ENCODE measurements at regions not wholly inside any gene's neighbourhood (a gene's known extent, or its start where the extent isn't known, plus 50 kb on each side); places are given as distances from the start of the nearest gene placed in this dataset.

DNA sequence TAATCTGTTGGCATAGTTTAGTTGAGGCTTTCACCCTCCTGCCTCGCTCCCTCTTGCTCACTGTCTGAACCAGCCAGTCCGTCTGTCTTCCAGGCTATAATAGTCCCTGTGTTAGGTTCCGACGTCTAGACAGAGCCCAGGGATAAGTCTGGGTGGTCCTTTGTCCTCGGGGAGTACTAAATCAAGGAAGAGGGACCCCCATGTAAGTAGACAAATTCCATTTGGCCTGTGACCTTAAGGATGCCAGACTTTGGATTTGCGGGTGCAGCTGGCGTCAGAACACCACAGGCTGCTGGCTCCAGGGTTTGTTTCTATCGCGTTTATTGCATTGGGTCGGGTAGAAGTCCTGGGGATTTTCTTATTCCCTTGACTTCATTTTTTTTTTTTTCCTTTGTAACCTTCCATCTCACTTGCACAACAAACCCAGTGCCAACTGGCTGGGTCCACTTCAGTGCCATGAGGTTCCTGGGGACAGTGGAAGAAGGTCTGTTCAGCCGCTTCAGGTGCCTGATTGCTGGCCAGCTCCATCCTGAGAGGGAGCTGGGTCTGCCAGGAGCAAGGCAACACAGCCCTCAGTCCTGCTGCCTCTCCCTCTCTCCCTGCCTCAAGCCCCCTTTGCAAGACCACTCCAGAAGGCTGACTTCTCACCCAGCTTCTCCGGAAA lies 95.4 kb upstream of the KLHL25 start:
- DNase-seq (ENCODE audit: low read depth in 3 of 3) = no peak

DNA sequence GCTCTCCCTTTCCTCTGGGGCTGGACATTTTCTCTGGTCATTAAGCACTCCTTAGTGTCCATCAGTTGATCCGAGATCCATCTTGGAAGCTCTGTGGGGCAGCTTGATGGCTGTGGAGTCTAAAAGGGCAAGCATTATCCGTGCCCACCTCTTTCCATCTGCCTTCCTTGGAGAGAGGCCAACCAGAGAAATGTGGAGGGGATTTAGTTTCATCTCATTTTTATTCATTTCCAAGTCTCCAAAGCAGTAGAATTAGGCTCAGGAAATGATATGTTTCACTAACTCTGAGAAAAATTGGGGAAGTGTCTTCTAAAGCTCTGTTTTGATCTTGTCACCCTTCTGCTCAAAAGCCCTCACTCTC lies 95.9 kb upstream of the KLHL25 start:
- no peak for DNase-seq (ENCODE audit: low read depth in 3 of 3)

DNA sequence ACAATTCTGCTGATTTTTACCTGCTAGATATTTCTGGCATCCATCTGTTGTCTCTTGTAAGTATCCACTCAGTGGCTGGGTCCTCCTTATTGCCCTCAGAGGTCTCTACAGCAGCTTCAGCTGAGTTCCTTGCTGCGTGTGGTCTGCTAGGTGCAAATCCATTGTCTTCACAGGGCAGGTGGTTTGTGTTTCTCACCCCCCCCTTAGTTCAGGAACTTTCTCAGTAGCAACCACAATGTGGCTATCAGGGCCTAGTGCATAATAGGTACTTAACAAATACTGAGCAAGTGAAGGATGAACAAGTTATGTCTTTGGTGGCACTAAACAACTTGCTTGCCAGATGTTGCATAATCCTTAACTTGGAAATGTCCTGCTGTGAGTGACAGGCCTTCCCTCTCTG lies 96.7 kb upstream of the KLHL25 start:
- no peak for DNase-seq (ENCODE audit: low read depth in 3 of 3)

DNA sequence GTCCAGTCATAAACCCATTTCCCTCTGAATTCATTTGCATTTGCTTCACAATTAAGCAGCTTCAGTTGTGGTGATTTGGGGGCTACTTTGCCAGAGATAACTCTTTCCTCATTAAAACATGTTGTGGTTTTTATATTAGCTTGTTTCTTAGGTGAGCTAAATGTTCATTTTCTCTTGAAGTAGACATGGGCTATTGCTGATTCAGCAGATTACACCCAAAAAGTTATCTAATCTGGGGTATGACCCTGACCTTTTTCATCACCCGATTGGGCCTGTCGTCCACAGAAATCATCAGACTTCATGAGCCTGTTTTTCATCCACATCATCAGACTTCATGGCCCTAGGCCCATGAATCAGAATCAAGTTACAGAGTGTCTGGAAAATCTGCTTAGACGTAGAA lies 97.5 kb upstream of the KLHL25 start:
- DNase-seq (ENCODE audit: low read depth in 3 of 3) = no peak

DNA sequence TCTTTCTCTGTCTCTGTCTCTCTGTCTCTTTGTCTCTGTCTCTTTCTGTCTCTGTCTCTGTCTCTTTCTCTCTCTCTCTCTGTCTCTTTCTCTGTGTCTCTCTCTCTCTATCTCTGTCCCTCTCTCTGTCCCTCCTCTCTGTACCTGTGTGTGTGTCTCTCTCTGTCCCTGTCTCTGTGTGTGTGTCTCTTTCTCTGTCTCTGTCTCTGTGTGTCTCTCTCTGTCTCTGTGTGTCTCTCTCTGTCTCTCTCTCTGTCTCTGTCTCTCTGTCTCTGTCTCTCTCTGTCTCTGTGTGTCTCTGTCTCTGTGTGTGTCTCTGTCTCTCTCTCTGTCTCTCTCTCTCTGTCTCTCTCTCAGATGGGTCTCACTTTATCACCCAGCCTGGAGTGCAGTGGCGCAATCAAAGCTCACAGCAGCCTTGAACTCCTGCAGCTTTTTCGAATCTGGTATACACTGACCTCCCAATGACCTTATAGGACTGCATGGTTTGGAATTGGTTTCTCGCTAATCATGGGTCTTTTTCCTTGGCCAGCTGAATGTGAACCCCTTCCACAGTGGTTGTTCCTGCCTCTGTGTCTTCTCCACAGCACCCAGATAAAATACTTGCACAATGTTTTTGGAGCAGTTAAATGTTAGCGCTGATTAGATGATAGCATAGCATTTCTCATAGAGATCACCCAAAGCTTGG lies 102.6 kb upstream of the KLHL25 start:
- DNase-seq (ENCODE audit: low read depth in 3 of 3) = no peak

DNA sequence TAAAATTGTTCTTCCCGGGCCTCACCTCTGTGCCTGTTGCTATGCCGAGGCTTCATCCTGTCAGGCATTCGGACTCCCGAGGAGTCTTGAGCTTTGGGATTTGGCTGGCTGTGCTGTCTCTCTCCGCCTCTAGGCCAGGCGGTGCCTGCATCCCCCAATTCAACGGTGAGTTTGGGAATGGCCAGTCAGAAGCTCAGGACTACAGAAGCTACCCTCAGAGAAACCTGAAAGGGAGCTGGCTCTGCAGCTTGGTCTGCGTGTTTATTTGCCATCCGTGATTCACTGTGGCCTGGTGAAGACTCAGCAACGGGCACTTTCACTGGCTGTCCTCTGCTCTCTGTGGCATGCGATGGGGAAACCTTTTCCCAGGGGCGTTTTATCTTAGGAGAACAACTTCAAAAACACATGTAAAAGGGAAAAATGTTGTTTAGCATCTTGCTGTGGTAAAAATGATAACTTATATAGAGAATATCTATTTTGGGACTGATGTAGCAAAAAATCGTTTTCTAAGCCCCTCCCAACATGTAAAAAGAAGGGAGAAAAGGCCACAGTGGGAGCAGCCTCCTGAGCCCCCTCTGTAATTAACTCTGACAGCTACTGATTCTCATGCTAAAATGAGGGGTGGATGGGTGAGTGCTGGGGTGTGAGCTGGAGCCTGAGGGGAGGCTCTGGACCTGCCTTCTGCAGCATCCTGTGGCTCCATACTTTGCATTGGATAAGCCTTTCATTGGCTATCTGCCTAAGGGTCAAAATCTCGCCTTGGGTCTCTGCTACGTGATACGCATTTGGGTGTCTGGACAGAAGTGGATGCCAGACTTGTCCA lies 103.4 kb upstream of the KLHL25 start:
- DNase-seq (ENCODE audit: low read depth in 3 of 3) = no peak

DNA sequence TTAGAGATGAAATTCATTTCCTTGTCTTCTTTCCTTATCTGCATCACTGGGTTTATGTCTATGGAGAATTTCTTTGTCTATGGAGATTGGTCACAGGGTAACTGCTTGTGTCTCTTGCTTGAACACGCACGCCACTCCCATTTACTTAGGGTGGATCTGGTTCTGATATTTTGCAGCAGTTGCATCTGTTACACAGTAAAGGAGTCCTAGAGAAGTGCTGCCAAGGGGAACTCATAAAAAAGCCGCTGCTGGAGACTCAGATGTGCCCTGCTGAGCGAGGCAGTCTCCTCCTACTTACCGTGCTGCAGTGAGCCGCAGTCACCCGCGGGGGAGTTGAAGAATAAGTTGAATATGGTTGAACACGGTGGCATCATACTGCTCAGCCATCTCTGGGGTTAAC lies 105.2 kb upstream of the KLHL25 start:
- DNase-seq (ENCODE audit: low read depth in 3 of 3) = no peak

DNA sequence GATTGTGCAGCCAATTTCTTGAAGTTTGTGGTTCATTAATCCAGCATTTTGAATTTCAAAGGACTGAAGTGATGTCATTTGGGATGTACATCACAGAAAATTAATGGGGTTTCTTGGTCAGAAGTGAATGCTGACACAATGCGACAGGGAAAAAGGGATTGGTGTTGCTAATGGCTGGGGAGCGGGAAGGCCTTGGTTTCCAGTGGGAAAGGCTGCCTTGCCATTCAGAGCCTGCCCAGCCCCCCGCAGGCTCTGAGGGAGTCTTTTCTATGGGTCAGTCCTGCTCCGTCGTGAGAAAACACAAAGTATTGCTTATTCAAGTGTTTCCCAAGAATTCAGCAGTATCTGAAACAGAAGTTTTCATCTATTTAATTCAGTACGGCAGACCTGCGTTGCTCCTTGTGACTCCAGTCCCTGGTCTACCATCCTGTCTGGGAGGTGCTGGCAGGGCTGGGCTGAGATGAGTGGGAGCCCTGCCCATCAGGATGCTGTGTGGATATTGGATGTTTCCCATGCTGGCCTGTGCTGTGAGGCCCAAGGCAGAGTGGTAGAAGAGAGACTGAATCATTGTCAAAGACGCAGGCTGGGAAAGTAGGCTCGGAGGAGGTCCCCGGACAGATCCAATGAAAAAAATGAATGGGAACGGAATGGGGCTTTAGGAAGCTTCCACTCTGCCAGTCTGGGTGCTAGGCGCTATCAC lies 111.2 kb upstream of the KLHL25 start:
- DNase-seq (ENCODE audit: low read depth in 3 of 3) = no peak

DNA sequence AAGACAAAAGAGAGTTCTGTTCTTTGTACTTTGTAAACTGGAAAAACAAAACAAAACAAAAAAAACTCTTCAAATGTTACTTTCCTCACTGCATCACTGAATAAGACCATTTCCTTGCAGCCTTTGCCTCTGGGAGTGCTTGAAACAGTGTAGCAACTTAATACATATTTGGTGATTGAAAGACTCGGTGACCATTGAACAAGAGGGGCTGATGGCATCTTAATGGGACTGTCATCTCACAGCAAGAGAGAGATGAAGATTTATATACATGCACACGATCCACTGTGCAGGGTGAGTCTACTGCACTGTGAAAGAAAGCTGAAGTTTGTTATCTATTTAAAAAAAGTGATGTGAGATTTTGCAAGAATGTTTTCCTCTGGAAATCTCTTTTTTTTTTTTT lies 111.9 kb upstream of the KLHL25 start:
- no peak for DNase-seq (ENCODE audit: low read depth in 3 of 3)

DNA sequence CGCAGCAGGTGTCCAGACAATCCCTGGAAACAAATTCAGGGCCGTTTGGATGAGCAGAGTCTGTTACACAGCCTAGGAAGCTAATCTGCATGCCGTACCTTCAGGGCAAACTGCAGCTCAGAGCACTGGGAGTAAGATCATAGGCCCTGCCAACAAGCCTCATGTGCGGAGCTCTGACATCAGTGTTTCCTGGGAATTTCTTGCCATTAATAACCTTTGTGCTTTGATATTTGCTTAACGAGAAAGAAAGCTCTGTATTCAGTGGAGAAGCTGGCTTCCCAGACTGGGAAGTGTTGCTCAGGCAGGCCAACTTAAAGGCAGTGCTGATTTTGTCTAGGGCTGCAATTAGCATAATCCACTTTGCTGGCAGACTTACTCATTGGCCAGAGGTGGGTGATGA lies 116.1 kb upstream of the KLHL25 start:
- no peak for DNase-seq (ENCODE audit: low read depth in 3 of 3)

DNA sequence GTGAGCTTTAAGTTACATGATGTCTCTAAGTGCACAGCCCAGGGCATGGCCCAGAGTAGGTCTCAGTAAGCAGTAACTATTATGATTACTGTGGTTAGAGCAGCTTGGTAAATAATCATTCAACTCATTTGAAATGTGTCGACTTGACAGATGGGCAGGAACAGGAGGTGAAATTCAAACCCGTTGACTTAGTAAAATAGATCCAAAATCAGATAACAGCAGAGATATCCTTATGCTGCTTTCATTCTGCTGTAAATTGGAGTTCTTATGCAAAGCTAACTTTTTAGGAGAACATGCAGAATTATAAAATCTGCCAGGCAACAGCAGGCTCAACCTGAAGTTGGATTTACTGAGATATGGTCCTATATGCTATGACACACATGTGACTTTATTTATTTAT lies 118.7 kb upstream of the KLHL25 start:
- no peak for DNase-seq (ENCODE audit: low read depth in 3 of 3)

DNA sequence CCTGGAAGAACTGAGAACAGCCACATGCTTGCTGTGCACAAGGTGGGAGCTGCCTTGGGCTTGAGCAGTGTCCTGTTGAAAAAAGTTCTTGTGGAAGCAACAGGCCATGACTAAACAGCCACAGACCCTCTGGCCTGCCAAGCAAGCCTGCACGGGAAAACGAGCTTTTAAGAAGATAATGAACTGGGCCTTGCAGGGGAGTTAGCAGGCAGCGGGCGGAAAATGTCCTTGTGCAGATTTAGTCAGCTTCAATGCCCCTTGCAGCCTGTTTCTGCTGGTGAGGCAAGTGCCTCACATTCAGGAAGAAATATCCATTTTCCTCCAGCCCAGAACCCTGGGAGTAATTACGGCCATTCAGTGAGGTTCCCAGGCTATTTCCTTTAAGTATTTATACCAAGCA lies 126.2 kb upstream of the KLHL25 start:
- no peak for DNase-seq (ENCODE audit: low read depth in 3 of 3)

DNA sequence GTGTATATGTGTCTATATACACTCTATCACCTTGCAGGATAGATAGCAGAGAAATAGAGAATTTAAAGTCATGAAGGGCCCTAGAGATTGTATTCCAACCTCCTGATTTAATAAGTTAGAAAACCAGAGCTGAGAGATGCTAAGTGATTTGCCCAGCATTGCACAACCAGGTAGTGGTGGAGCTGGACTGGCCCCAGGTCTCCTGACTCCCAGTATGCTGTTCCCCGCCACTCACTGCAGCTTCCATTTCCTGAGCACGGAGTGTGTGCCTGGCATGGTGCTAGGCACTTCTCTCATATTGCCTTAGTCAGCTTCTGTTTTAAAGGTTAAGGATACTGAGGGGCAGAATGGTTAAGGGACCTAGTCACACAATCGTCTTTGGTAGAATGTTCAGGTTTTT lies 129.4 kb upstream of the KLHL25 start:
- no peak for DNase-seq (ENCODE audit: low read depth in 3 of 3)

DNA sequence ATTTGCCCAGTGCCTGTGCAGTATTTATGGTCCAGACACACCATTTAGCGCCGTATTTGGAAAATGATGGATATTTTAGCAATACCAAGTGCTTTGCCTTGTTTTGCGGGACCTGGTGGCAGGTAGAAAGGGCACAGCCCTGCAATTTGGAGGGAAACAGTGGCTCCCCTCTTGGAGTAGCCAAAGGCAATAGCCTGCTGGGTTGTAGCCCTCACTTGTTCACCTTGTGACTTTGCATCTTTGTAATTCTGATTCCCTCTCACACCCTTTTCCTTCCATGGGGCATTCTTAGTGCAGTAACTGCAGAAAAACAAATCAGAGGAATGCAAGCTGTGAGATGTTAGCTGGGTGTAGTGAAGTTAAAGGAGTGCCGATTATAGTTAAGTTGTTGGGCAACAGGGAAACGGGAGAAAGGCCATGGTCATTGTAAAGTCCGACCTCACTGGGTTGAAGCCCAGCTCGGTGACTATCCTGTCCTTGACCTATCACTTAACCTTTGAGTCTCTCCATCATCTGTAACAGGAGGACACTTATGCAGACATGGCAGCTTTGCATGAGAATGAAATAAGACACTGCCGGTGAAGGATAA lies 131.0 kb upstream of the KLHL25 start:
- no peak for DNase-seq (ENCODE audit: low read depth in 3 of 3)

DNA sequence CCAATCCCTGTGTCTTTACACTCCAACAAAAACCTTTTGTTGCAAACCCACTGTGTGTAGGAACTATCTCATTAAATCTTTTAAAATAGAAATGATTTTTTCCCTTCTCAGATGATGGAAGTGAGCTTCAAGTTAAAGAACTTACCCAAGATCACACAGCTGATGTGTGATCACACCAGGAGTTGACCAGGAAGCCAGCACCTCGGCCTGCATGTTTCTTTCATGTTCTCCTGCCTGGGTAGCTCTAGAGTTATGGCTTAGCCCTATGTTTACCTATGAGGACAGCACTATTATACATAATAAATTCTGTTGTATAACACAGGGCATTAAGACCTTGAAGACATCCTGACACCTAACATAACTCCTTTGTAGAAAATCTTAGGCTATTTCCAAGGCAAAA lies 132.1 kb upstream of the KLHL25 start:
- DNase-seq (ENCODE audit: low read depth in 3 of 3) = no peak

DNA sequence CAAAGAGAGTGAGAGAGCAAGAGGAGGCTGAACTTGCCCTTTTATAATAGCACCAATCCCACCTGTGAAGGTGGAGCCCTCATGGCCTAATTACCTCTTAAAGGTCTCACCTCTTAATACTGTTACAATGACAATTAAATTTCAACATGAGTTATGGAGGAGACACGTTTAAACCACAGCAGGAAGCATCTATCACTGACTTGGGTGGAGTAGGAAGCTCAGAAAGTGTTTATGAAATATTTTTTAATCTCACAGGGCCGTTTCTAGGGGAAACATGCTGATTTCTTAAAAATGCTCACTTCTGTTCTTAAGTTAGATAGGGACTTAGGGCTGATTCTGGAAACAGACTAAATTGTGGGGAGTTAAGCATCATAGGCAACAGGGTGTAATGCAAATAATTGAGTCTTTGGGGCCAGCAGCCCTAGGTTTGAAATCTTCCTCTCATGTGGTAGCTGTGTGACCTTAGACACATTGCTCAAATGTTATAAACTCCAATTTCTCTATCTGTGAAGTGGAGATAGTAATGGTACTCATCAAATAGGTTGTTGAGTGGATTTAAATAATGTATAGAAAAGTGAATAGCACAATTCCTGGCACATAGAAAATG lies 133.3 kb upstream of the KLHL25 start:
- DNase-seq (ENCODE audit: low read depth in 3 of 3) = no peak

DNA sequence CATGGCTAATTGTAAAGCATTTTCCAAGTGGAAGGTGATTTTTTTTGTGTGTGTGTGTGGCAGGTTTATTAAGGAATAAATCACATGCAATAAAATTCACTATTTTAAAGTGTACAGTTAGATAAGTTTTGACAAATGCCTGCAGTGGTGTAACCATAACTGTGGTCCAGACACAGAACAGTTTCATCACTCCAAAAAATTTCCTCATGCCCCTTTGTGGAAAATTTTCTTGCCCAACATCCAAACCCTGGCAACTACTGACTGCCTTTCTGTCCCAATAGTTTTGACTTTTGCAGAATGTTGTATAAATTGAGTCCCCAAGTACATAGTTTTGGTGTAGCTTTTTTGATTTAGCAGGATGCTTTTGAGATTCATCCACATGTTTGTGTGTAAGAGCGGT lies 135.1 kb upstream of the KLHL25 start:
- no peak for DNase-seq (ENCODE audit: low read depth in 3 of 3)

DNA sequence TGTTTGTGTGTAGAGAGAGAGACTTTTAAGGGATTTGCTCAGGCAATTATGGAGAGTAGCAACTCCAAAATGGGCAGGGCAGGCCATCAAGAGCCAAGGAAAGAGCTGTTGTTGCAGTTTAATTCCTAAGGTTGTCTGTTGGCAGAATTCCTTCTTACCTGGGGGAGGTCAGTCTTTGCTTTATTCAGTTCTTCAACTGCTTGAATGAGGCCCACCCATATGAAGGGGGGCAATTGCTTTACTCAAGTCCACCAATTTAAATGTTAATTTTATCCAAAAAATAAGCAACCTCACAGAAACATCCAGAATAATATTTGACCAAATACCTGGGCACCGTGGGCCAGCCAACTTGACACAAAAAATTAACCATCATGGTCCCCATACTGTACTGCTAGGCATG lies 137.7 kb upstream of the KLHL25 start:
- DNase-seq (ENCODE audit: low read depth in 3 of 3) = no peak

DNA sequence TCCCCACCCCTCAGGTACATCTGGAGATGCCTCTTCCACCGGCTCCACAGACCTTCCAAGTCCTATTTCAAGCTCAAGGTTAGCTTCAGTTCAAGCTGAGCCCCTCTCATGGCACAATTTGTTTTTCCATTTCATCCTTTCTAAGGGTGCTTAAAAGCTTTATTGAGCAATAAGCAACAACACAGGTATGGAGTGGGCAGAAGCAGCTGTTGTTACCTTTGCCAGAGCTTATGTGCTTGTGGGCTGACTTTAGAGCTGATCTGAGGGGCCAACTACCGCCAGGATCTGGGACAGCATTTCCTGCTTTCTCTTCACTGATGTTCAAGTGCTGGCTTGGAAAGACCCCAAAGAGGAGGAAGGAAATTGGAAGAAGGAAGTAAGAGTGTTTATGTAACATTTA lies 140.0 kb upstream of the KLHL25 start:
- DNase-seq (ENCODE audit: low read depth in 3 of 3) = no peak

DNA sequence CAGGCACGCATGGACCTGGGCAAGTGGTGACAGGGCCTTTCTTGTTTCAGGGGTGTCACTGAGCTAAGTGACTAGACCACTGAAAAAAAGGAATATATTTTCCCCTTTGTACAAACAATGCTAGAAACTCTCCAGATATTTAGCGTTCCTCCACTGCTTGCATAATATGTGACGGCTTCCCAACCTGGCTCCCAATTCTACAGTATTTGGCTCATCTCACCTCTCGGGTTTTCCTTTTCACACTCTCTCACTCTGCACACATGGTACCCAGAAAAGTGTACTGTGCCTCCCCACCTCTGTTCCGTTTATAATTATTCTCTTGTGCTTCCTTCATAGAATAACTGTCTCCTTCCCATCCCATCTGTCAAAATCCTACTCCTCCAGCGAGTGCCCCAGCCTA lies 140.5 kb upstream of the KLHL25 start:
- DNase-seq (ENCODE audit: low read depth in 3 of 3) = no peak

DNA sequence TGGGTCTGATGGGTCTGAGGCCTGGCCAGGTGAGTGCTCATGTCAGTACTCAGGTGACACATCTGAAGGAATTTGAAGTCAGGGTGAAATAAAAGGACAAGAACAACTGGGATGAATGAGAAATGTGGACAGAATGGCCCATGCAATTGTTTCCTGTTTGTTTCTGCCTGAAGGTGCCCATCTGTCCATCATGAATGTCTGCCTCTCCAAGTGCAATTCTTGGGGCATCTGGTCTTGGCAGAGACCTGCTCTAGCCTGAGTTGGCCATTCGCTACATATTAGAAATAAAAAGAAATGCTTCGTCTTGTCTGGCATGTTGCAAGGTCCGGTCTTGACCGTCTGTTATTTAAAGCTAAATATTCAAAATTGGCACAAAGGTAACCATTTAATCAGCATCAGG lies 142.0 kb upstream of the AGBL1 start:
- DNase-seq (ENCODE audit: low read depth in 3 of 3) = no peak

Measured in stimulated activated CD4-positive, alpha-beta T cell treated with anti-CD3 and anti-CD28 coated beads, TNF-alpha, amount 100 ng/mL, for 48 hours (primary cell).